Heart right ventricle (tissue), 16 donors: ENCODE measurements at regions not wholly inside any gene's neighbourhood (a gene's known extent, or its start where the extent isn't known, plus 50 kb on each side); places are given as distances from the start of the nearest gene placed in this dataset.

ENCODE experiments used
- ATAC-seq, 8 donors: fragments of 200-7000 bp; cut with Tn5 transposase; one replicate each; pipeline ENCODE4 v1.9.1; 2020; ENCODE audit warnings: mild to moderate bottlenecking in 8 of 8, moderate library complexity in 8 of 8, moderate number of reproducible peaks in 1 of 8
- DNase-seq, 2 donors: peaks; one replicate each; pipeline ENCODE4 v3.0.0-alpha.2; 2020
- H3K27ac ChIP-seq, 10 donors: fragments of 200-600 bp; sonication (generic) in 2 of 10; one replicate each; pipeline versions ENCODE4 v1.5.0 to v1.8.0; 2020 to 2022; ENCODE audit warnings: mild to moderate bottlenecking in 3 of 10
- H3K27me3 ChIP-seq, 7 donors: fragments of 200-600 bp; one replicate each; pipeline ENCODE4 v1.8.0; 2021 to 2022; ENCODE audit warnings: mild to moderate bottlenecking in 2 of 7
- H3K36me3 ChIP-seq, 9 donors: fragments of 200-600 bp; sonication (generic) in 1 of 9; one replicate each; pipeline versions ENCODE4 v1.5.0 to v1.8.0; 2020 to 2022; ENCODE audit warnings: mild to moderate bottlenecking in 2 of 9
- H3K4me1 ChIP-seq, 9 donors: fragments of 200-600 bp; sonication (generic) in 1 of 9; one replicate each; pipeline versions ENCODE4 v1.5.0 to v1.8.0; 2020 to 2022; ENCODE audit warnings: mild to moderate bottlenecking in 4 of 9
- H3K4me3 ChIP-seq, 10 donors: fragments of 200-600 bp; sonication (generic) in 2 of 10; one replicate each; pipeline versions ENCODE4 v1.5.0 to v1.8.0; 2020 to 2022; ENCODE audit warnings: mild to moderate bottlenecking in 7 of 10, moderate library complexity in 2 of 10
- H3K9me3 ChIP-seq, 11 donors: fragments of 200-600 bp in 10 of 11; sonication (generic) in 2 of 11; one replicate each; pipeline versions ENCODE4 v1.5.0 to v1.8.0; 2013 to 2022; ENCODE audit warnings: mild to moderate bottlenecking in 2 of 11, control low read depth in 1 of 11, moderate library complexity in 1 of 11
- WGBS, 2 donors: extraction: QIAGEN DNeasy Blood & Tissue Kit; methylation state at CpG; one replicate each; pipeline ENCODE4 v1.1.7; 2013; ENCODE audit warnings: inconsistent platforms in 1 of 2; 5-methylcytosine and 5-hydroxymethylcytosine counted together
- intact Hi-C, 10 donors: fragments of 100-400 bp; cut with DNase I; formaldehyde crosslinking; loops; one replicate each; pipeline versions ENCODE4 v1.11.1 to v1.14.2; 2022
- TF ChIP-seq, protein P1 (sequence below), 9 donors: fragments of 200-600 bp; sonication (generic) in 2 of 9; IDR thresholded peaks; one replicate each; pipeline versions ENCODE4 v1.5.0 to v1.8.0; 2021 to 2022; ENCODE audit warnings: antibody characterized with exemption in 9 of 9, mild to moderate bottlenecking in 5 of 9, moderate library complexity in 1 of 9
- donor health status: Arrhythmogenic right ventricular cardiomyopathy.
- donor health status: ischemic (EF 13 %, LVEDD 7.1; RV severe dilation, severe dysfunction).
- donor health status: healthy with polysubstance abuse.
- donor health status: DM: no; HTN: yes; CAD: no.
- donor health status: DM: no; HTN: no; CAD: no.
- donor health status: ischemic (EF 25% LVEDD 6.9; RV normal size, moderate dysfunction).
- donor health status: ischemic (EF 25% LVEDD 5.7; RV mildly dilated, moderate dysfunction).
- donor health status: healthy.
- donor health status: DM: yes; HTN: yes; CAD: no.
- donor health status: Ischemic cardiomyopathy.
- donor health status: ischemic (EF 35%, LVEDD 5.7; RV mildly dilated, moderate dysfunction).
- donor health status: nonischemic (EF 11% LVEDD 7.7; RV severe dilation, severe dysfunction).
- donor health status: DM: yes; HTN: yes; CAD: no.
- donor health status: PGD.
- donor health status: ischemic (EF 29% LVEDD 5.4; RV normal size, mild dysfunction).
- donor health status: nonischemic (EF 23%, LVEDD 6.1; RV moderate dilation, normal function).

DNA sequence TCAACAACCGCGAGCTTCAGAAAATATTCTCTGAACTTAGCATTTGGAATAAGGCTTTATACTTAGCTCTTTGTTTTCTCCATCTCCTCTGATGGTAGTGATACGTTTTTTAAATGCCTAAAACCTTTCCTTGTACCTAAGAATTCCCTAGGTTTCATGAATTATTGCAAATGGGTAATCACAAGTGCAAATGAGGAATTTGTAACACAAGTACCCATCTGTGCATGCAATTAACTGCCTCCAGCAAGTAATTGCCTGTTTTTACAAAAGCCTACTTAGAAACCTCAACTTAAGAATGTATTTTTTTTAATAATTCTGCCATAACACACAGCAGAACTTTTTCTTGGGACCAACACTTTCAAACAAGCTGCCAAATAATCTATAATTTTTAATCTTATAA is 149.2 kb downstream of the PHLDA1 start:
- TF ChIP-seq, protein P1, sequence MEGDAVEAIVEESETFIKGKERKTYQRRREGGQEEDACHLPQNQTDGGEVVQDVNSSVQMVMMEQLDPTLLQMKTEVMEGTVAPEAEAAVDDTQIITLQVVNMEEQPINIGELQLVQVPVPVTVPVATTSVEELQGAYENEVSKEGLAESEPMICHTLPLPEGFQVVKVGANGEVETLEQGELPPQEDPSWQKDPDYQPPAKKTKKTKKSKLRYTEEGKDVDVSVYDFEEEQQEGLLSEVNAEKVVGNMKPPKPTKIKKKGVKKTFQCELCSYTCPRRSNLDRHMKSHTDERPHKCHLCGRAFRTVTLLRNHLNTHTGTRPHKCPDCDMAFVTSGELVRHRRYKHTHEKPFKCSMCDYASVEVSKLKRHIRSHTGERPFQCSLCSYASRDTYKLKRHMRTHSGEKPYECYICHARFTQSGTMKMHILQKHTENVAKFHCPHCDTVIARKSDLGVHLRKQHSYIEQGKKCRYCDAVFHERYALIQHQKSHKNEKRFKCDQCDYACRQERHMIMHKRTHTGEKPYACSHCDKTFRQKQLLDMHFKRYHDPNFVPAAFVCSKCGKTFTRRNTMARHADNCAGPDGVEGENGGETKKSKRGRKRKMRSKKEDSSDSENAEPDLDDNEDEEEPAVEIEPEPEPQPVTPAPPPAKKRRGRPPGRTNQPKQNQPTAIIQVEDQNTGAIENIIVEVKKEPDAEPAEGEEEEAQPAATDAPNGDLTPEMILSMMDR (IDR thresholded peaks at IDR 0.05), result no peak
- DNase-seq (no peak), ATAC-seq (no peak)
- H3K36me3 ChIP-seq, result no peaks in the 10 kb centered on the region
- intact Hi-C loops, result no loop called here
- peaks cover 0 to 6% (median 0%) of the 10 kb centered on the region in 9 donors for H3K4me1 ChIP-seq
- H3K27ac ChIP-seq, result no peak overlapping the region
- no peaks in the 10 kb centered on the region for H3K9me3 ChIP-seq
- 76 to 78% methylated on average over 3 of the region's 3 CpGs for WGBS, 2 donors
- no peaks in the 10 kb centered on the region for H3K27me3 ChIP-seq
- H3K4me3 ChIP-seq, result no peak overlapping the region

- DNase-seq (no peak), ATAC-seq (no peak)
- TF ChIP-seq, protein P1 (IDR thresholded peaks at IDR 0.05), result no peak
- Histone ChIP-seq H3K36me3 (no peaks in the 10 kb centered on the region), H3K9me3 (no peaks in the 10 kb centered on the region), H3K4me1 (peaks cover 0 to 9% (median 0%) of the 10 kb centered on the region in 9 donors), H3K4me3 (no peak overlapping the region), H3K27ac (no peak overlapping the region), H3K27me3 (no peaks in the 10 kb centered on the region)
- intact Hi-C loops, result no loop called here
Observed at GRCh38 chr12:75881920-75882319, 149.7 kb downstream of the PHLDA1 start.

DNA sequence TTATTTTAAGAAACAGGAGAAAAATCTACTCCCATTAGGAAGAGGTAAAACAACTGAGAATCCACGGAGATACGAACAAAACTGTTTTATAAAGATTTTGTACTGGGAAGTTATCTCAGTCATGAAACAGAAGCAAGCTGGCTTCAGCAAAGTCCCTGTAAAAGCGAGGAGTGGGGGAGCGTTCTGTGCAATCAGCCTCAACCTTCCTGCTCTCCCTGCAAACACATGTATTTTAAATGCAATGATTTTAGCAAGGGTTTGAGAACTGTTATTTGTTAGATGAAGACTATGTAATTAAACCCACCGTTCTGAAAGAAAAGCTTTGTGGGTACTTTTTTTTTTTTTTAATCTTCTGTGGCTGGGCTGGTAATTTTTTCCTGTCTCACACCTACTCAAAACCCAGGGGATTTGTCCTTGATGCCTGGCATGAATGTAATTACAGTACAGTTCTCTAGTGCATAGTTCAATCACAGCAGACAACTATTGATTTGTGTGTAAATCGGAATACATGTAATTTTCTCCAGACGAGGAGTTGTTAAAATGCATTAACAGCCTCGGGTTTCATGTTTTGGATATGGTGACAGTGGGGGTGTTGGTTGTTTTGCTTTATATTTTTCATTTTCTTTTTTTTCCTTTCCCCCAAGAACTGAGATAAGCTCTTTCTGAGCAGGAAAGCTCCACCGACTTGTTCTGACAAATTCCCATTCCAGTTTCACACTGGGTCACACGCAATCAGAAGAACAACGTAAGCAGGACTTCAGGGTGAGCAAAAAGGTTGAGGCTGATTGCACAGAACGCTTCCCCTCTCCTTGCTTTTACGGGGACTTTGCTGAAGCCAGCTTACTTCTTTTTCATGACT is 153.6 kb downstream of the PHLDA1 start:
- Histone ChIP-seq H3K27ac (no peak overlapping the region), H3K4me1 (peaks cover 0 to 9% (median 0%) of the 10 kb centered on the region in 9 donors), H3K36me3 (no peaks in the 10 kb centered on the region), H3K27me3 (no peaks in the 10 kb centered on the region), H3K9me3 (no peaks in the 10 kb centered on the region), H3K4me3 (no peak overlapping the region)
- TF ChIP-seq, protein P1 (IDR thresholded peaks at IDR 0.05), result no peak
- intact Hi-C loops, result no loop called here
- 57 to 58% methylated on average over 13 of the region's 13 CpGs for WGBS, 2 donors
- DNase-seq (no peak), ATAC-seq (no peak)

- DNase-seq (no peak), ATAC-seq (no peak)
- no peak overlapping the region for H3K27ac ChIP-seq
- no peak overlapping the region for H3K4me3 ChIP-seq
- H3K36me3 ChIP-seq, result no peaks in the 10 kb centered on the region
- TF ChIP-seq, protein P1 (IDR thresholded peaks at IDR 0.05), result no peak
- H3K27me3 ChIP-seq, result no peaks in the 10 kb centered on the region
- WGBS, 2 donors, result 55 to 59% methylated on average over 4 of the region's 4 CpGs
- peaks cover 0 to 9% (median 0%) of the 10 kb centered on the region in 9 donors for H3K4me1 ChIP-seq
- intact Hi-C loops, result no loop called here
- H3K9me3 ChIP-seq, result no peaks in the 10 kb centered on the region
Observed at GRCh38 chr12:75876832-75877762, 154.5 kb downstream of the PHLDA1 start.
